ENCODE measurements at regions not wholly inside any gene's neighbourhood (a gene's known extent, or its start where the extent isn't known, plus 50 kb on each side); places are given as distances from the start of the nearest gene placed in this dataset.
"Not testable (repeated sequence)": the region's sequence is repeated elsewhere in the genome, so short reads cannot be mapped to it uniquely, and the experiment has no call there.

- intact Hi-C loops (cut with DNase I; ENCODE audit: low total_unique reads); H3K27ac ChIP-seq; H3K9me3 ChIP-seq; in situ Hi-C loops (cut with MboI; ENCODE audit: low sequenced_read_pairs in 4 of 4); H3K4me3 ChIP-seq; DNase-seq; H3K4me1 ChIP-seq; ATAC-seq; H3K27me3 ChIP-seq; H3K36me3 ChIP-seq: not testable (repeated sequence)
- TF ChIP-seq CTCF (IDR thresholded peaks at IDR 0.05 in 4 of 5, conservative IDR thresholded peaks at IDR 0.05 in 1 of 5): peak in 1 of 5 experiments; percentile 27
Observed at GRCh38 chr7:6930787-6931186, 104.7 kb upstream of the CCZ1B start.

- H3K27me3 ChIP-seq: not testable (repeated sequence)
Observed at GRCh38 chr7:6931456-6931855, 105.4 kb upstream of the CCZ1B start.

GRCh38 chr7:6933954-6934632 lies 108.0 kb upstream of the CCZ1B start:
- intact Hi-C loops (cut with DNase I; ENCODE audit: low total_unique reads): not testable (repeated sequence)

More at GRCh38 chr7:6931456-6931855, 105.4 kb upstream of the CCZ1B start:
- H3K4me1 ChIP-seq; in situ Hi-C loops (cut with MboI; ENCODE audit: low sequenced_read_pairs in 4 of 4); H3K4me3 ChIP-seq; H3K9me3 ChIP-seq; DNase-seq; H3K27ac ChIP-seq; H3K36me3 ChIP-seq; intact Hi-C loops (cut with DNase I; ENCODE audit: low total_unique reads); ATAC-seq: not testable (repeated sequence)

GRCh38 chr7:6934981-6935380 lies 108.9 kb upstream of the CCZ1B start:
- in situ Hi-C loops (cut with MboI; ENCODE audit: low sequenced_read_pairs in 4 of 4): no loop called here
- no peak overlapping the region for H3K4me3 ChIP-seq

More at GRCh38 chr7:6933954-6934632, 108.0 kb upstream of the CCZ1B start:
- H3K4me3 ChIP-seq; H3K36me3 ChIP-seq; H3K9me3 ChIP-seq; H3K27me3 ChIP-seq; DNase-seq; H3K4me1 ChIP-seq; H3K27ac ChIP-seq; ATAC-seq; in situ Hi-C loops (cut with MboI; ENCODE audit: low sequenced_read_pairs in 4 of 4): not testable (repeated sequence)

GRCh38 chr7:6936626-6937025 lies 110.6 kb upstream of the CCZ1B start:
- H3K36me3 ChIP-seq; DNase-seq; H3K27ac ChIP-seq; intact Hi-C loops (cut with DNase I; ENCODE audit: low total_unique reads); H3K27me3 ChIP-seq; H3K4me1 ChIP-seq; H3K4me3 ChIP-seq; ATAC-seq; H3K9me3 ChIP-seq; in situ Hi-C loops (cut with MboI; ENCODE audit: low sequenced_read_pairs in 4 of 4): not testable (repeated sequence)

More at GRCh38 chr7:6934981-6935380, 108.9 kb upstream of the CCZ1B start:
- no peak for TF ChIP-seq CTCF (IDR thresholded peaks at IDR 0.05 in 4 of 5, conservative IDR thresholded peaks at IDR 0.05 in 1 of 5)
- TF ChIP-seq POLR2A (IDR thresholded peaks at IDR 0.05): no peak
- no peaks in the 10 kb centered on the region for H3K4me1 ChIP-seq
- H3K9me3 ChIP-seq: no peaks in the 10 kb centered on the region
- H3K27me3 ChIP-seq: no peaks in the 10 kb centered on the region
- intact Hi-C loops (cut with DNase I; ENCODE audit: low total_unique reads): no loop called here
- ATAC-seq (no peak), DNase-seq (no peak)
- no peak overlapping the region for H3K27ac ChIP-seq
- no peaks in the 10 kb centered on the region for H3K36me3 ChIP-seq

GRCh38 chr7:6937746-6938145 lies 111.7 kb upstream of the CCZ1B start:
- H3K4me1 ChIP-seq; intact Hi-C loops (cut with DNase I; ENCODE audit: low total_unique reads); H3K27me3 ChIP-seq; ATAC-seq; H3K36me3 ChIP-seq; in situ Hi-C loops (cut with MboI; ENCODE audit: low sequenced_read_pairs in 4 of 4); H3K4me3 ChIP-seq; H3K9me3 ChIP-seq; DNase-seq; H3K27ac ChIP-seq: not testable (repeated sequence)

- DNase-seq; in situ Hi-C loops (cut with MboI; ENCODE audit: low sequenced_read_pairs in 4 of 4); ATAC-seq; H3K4me3 ChIP-seq; H3K4me1 ChIP-seq; H3K27me3 ChIP-seq; H3K9me3 ChIP-seq; intact Hi-C loops (cut with DNase I; ENCODE audit: low total_unique reads); H3K36me3 ChIP-seq; H3K27ac ChIP-seq: not testable (repeated sequence)
Observed at GRCh38 chr7:6938284-6938683, 112.2 kb upstream of the CCZ1B start.

GRCh38 chr7:6939126-6939525 lies 113.1 kb upstream of the CCZ1B start:
- H3K4me3 ChIP-seq; ATAC-seq; H3K36me3 ChIP-seq; H3K27me3 ChIP-seq; H3K4me1 ChIP-seq; in situ Hi-C loops (cut with MboI; ENCODE audit: low sequenced_read_pairs in 4 of 4); H3K27ac ChIP-seq; DNase-seq; intact Hi-C loops (cut with DNase I; ENCODE audit: low total_unique reads); H3K9me3 ChIP-seq: not testable (repeated sequence)

- intact Hi-C loops (cut with DNase I; ENCODE audit: low total_unique reads); H3K9me3 ChIP-seq; ATAC-seq; H3K36me3 ChIP-seq; DNase-seq; in situ Hi-C loops (cut with MboI; ENCODE audit: low sequenced_read_pairs in 4 of 4); H3K4me3 ChIP-seq; H3K4me1 ChIP-seq; H3K27ac ChIP-seq; H3K27me3 ChIP-seq: not testable (repeated sequence)
Observed at GRCh38 chr7:6939896-6940295, 113.8 kb upstream of the CCZ1B start.

GRCh38 chr7:6946873-6947272 lies 120.8 kb upstream of the CCZ1B start:
- H3K9me3 ChIP-seq; H3K27ac ChIP-seq; H3K4me3 ChIP-seq; DNase-seq; H3K4me1 ChIP-seq; H3K27me3 ChIP-seq; in situ Hi-C loops (cut with MboI; ENCODE audit: low sequenced_read_pairs in 4 of 4); intact Hi-C loops (cut with DNase I; ENCODE audit: low total_unique reads); H3K36me3 ChIP-seq; ATAC-seq: not testable (repeated sequence)

All from gastrocnemius medialis (tissue), 4 donors.